ENCODE measurements at regions not wholly inside any gene's neighbourhood (a gene's known extent, or its start where the extent isn't known, plus 50 kb on each side); places are given as distances from the start of the nearest gene placed in this dataset.
A peak's percentile ranks its signal among the peaks of the same experiment; 100 is the strongest.

DNA sequence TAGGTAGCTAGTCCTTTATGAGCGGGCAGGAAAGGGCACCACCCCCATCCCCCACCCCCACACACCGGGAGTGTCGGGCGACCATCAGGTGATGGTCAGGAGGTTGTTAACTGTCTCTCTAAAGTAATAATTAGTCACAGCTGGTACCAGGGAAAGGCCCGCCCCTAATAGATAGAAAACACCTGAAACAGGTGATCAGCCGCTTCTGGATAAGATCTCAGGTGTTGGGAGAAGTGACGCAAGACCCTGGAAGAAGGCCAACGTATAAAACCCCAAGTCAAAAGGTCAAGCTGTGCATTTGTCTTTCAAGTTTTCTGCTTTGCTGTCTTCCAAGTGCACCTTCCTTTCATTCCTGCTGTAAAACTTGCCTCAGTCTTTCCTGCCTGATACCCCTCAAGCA is 59.6 kb upstream of the LINC00305 start:
- no peak for DNase-seq

GRCh38 chr18:64207820-64208219 is 58.9 kb upstream of the LINC00305 start:
- peak in 1 of 2 donors; percentile 3 for DNase-seq

GRCh38 chr18:64203295-64203694 is 54.4 kb upstream of the LINC00305 start:
- DNase-seq = no peak

GRCh38 chr18:64202863-64203262 is 54.0 kb upstream of the LINC00305 start:
- DNase-seq = no peak

DNA sequence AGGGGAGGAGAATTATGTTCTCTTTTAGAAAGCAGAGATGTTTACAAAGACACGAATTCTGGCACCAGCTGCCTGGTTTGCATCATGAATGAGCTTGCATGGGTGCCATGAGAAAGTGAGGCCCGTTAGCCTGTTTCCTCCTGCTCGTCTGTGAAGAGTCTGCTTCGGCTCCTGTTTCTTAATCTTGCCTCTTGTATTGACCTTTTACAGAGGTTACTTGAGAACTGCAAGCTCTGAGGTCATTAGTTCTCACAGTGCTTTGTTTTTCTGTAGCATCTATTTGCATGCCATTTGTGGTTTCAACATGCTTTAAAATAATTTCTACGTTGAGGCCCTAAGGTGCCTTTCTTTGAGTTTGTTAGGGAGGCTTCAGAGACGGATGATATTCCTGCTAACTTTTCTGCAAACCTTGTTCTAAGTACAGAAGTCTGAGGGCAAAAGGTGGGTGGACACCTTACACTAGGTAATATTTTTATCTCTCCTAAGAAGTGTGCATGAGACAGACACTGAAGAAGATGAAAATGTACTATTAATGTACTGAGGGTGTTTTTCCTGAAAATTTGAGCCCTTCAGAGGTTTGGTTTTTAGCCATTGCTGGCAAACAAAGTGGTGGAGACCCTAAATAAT is 53.4 kb upstream of the LINC00305 start:
- DNase-seq = no peak

- DNase-seq = no peak
These were observed 52.9 kb upstream of the LINC00305 start for GRCh38 chr18:64201781-64202180.

GRCh38 chr18:64199581-64199980 is 50.7 kb upstream of the LINC00305 start:
- DNase-seq = no peak
